NOMO-1 treated with DMSO at 0.1 percent for 48 hours (cell line): ENCODE measurements at regions not wholly inside any gene's neighbourhood (a gene's known extent, or its start where the extent isn't known, plus 50 kb on each side); places are given as distances from the start of the nearest gene placed in this dataset.

Source experiments
- DNase-seq: peaks from one replicate; lab custom pipeline; 2025; ENCODE audit not compliant: unreplicated experiment; lab: John Stamatoyannopoulos, UW

- DNase-seq = no peak
These were observed 334.8 kb upstream of the FAR2 start for GRCh38 chr12:28814246-28814645.

DNA sequence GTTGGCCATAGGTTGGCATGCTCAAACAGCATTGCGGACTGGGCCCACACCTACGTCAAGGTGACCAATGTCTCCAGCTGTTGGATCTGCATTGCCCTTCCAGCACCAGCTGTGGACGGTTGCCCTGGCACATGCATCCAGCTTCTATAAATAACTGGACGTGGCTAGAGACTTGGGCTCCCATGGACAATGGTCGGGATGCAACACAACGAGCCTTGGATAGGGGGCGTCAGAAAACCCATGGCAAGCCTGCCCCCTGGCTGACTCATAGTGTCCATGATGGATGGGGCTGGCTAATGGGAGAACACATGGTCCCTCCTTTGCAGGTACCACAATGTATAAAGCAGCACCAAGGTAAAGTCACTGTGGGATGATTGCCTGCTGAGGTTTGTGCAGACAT lies 331.6 kb upstream of the FAR2 start:
- DNase-seq = no peak

DNA sequence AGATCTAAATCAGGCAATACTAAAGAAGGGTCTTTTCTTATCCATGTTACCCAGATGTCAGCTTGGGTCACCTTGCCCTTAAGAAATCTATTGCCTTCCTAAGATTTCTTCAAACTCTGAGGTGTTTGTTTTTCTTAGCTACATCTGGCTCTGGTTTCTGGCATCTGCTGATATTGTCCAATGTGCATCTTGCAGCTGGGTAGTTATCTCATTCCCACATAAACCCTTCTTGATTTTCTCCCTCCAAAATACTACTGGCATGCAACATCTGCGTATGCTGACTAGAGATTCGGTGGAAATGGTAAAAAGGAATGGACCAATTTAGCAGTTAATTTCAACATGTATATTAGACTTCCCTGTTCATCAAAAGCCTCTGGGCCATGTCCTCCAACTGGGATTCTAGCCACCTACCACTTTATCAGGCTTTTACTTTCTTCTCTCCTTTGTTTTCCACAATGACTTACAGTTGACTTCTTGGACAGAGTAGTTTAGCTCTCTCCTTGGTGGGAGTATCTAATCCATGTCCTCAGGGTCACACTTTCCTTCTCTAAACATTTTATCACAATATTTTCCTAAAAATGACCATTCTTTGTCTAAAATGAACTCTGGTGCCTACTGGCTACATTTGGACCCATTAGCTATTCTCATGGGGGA lies 324.8 kb upstream of the FAR2 start:
- DNase-seq = peak; percentile 11

DNA sequence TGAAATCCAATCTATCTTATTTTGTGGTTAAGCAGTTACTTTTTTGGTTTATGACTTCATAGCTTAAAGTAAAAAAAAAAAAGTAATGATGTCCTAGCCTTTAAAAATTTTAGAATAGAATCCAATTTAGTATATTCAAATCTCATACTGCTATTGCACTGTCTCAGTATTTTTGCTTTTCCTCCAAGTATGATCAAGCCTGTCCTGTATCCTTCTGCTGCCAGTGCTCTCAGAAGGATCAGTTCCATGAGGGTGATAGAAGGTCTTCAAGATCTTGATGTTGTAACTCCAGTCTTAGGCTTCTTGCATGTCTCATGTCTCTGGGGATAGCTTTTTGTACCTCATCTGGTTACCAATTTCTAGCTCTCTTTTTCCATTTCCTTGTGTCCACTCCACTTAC lies 324.2 kb upstream of the FAR2 start:
- DNase-seq = peak; percentile 60

DNA sequence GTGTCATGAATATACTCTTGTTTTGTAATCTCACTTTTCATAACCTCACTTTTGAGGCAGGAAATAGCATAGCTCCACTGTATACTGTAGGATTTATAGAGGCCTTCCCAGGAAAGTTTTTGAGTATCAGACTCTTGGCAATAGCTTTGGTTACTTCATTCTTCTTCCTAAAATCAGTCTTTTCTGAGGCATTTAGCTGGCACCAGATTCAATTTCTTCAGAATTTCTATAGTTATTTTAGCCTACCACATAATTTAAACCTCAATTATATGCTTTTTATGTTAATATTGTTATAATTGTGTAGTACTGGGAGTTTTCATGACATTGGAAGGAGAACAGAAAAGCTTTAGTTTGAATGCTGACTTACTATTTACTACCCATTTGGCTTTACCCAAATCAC lies 322.3 kb upstream of the FAR2 start:
- no peak for DNase-seq

- DNase-seq = no peak
These were observed 321.2 kb upstream of the FAR2 start for GRCh38 chr12:28827861-28828260.

DNA sequence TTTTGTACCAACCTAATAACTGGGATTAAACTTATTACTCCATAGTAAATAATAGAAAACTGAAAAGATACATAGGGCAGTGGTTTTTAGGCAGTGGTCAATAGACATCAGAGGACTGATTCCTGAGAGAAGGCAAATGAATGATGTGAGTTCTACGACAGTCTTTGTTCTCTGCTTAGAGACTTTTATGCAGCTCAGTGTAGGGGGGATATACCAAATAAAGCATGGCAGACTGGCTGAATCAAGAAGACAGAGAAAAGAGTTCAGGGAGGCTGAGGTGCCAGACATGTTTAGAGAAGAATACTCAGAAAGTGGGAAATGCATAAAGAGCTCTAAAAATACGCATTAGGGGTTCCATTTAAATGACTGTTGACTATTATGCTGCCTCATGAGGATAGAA lies 320.8 kb upstream of the FAR2 start:
- no peak for DNase-seq

DNA sequence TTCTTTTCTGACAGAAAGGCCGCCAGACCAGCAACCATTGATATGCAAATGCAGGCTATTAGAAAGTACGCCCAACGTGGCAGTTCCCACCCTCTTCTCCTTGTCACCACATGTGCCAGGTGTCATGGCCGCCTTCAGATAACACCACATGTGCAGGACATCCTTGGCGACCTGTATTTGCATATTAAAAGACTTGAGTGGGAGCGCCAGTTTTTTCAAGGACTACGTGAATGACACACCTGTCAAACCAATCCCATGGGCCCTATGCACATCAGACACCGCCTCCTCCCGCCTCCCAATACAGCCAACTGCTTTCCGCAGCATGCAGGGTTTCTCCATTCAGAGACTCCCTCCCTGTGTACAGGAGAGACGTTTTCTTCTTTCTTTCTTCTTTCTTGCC lies 318.6 kb upstream of the FAR2 start:
- no peak for DNase-seq

DNA sequence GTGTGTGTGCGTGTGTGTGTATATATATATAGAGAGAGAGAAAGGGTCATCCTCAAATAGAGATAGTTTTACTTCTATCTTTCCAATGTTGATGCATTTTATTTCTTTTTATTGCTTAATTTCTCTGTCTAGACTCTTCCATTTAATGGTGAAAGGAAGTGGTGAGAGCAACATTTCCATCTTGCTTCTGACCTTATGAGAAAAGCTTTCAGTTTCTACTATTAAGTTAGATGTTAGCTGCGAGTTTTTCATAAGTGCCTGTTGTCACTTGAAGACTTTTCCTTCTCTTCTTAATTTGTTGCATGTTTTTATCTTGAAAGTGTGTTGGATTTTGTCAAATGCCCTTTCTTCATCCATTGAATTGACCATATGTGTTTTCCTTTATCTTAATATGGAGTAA lies 304.4 kb upstream of the FAR2 start:
- peak; percentile 45 for DNase-seq

DNA sequence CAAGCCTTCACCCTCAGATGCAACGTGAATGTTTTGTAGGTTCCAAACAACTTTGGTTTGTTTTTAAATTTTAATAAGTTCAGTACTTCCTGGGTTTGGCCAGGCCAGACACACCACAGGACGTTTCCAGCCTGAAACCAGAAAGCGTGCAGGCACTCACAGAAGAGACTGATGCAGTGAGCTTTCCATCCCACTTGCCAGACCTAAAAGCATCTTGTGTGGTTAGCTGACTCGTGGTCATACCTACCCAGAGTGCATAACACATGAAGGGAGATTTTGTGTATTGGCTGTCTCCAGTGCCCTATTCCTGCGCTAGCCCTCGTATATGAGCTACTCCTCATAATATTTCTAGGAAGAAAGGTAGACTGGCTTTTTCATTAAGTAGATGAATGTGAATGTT lies 297.3 kb upstream of the FAR2 start:
- DNase-seq = no peak

GRCh38 chr12:28855761-28856310 lies 293.2 kb upstream of the FAR2 start:
- peak; percentile 16 for DNase-seq

- DNase-seq = peak; percentile 42
These were observed 291.7 kb upstream of the FAR2 start for GRCh38 chr12:28857369-28857768.

- DNase-seq = no peak
These were observed 289.5 kb upstream of the FAR2 start for GRCh38 chr12:28859551-28859950.

- DNase-seq = no peak
These were observed 283.3 kb upstream of the FAR2 start for GRCh38 chr12:28865776-28866175.

DNA sequence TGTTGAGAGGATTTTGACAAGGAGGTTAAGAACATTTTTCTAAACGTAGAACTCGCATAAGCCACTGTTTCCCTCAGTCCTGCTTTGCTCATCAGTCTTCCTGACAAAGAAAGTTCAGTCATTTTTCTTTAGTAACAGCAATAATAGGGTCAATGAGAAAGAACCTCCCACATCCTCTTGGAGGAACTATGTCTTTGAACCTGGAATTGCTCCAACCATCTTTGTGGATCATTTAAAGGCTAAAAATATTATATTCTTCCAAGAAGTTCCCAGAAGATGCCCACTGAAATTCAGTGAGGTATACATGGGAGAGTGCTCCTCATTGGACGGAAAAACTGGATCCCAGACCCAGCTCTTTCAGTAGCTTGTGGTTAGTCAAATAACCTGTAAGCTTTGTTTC lies 282.8 kb upstream of the FAR2 start:
- DNase-seq = no peak

DNA sequence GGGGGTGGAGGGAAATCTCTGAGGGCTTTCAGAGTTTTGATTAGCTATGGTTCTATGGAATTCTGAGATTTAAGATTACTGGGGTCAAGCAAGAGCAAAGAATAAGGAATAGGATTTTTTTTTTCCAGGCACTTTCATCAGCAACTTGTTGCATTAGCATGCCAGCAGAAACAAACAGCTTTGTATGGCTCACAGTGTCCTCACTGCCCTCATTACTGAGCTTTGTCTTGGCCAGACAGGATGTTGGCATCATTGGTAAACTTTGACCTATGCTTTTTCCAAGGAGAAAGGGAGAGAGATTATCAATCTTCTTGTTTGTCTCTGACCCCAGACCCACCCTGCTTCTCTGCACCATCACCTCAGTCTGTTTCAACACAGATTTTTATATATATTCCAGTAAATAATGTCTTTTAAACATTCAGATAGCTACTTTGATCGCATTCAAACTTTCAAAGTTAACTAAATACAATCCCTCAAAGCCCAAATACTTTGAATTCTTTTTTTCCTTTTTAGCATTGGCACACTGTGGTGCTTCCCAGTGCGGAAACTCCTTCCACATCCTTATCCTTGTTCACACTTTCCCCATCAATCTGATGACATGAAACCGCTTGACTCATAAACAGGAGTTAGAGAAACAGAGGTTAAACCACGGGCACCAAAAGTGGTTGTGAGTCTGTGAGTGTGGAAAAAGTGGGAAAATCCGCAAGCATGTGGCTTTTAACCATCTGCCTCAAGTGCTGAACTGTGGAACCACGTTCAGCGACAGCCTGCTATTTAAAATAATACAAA lies 282.2 kb upstream of the FAR2 start:
- no peak for DNase-seq

DNA sequence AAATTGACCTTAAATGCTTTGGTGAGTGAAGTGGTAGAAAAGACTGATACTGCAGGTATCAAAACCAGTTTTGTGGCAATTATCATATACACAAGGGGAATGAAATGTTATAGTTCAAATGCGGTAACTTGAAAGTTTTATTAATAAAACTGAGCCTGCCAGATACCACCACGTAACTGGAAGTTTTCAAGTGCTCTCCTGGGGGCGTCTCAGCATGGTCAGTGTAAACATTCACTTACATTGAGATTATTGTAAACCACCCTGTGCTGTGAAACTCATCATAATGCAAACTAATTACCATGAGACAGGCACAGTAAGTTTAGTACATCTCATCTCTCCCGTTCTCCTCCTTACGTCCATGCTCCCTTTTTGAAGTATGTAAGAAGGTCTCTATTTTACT lies 280.7 kb upstream of the FAR2 start:
- no peak for DNase-seq

GRCh38 chr12:28869197-28869596 lies 279.9 kb upstream of the FAR2 start:
- DNase-seq = no peak

DNA sequence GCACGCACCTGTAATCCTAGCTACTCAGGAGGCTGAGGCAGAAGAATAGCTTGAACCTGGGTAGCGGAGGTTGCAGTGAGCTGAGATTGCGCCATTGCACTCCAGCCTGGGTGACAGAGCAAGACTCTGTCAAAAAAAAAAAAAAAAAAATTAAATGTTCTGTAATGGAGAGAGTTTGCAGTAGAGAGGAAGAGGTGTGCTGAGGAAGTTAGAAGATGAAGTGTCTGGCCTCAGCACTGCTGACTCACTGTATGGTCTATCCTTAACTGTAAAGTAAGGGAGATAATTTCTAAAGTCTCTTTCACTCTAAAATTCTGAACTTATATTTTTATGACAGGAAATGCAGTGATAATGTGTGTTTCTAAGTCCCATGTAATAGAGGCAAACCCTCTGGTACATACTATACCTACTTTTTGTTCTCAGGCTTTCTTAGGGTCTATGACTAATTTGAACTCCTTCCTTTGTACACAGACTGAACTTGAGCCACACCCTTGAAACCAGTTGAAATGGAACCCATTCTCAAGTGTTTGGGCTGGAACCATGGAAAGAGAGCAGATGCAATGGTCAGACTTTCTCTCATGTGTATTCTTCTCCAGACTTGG lies 278.1 kb upstream of the FAR2 start:
- DNase-seq = peak; percentile 90

GRCh38 chr12:28872654-28873268 lies 276.3 kb upstream of the FAR2 start:
- DNase-seq = peak; percentile 69

- no peak for DNase-seq
These were observed 274.3 kb upstream of the FAR2 start for GRCh38 chr12:28874758-28875157.
